NCI-H1417 treated with DMSO at 0.1 percent for 48 hours (cell line): ENCODE measurements at regions not wholly inside any gene's neighbourhood (a gene's known extent, or its start where the extent isn't known, plus 50 kb on each side); places are given as distances from the start of the nearest gene placed in this dataset.

ENCODE experiments used
- DNase-seq: peaks from one replicate; lab custom pipeline; 2025; lab: John Stamatoyannopoulos, UW

GRCh38 chr2:204012072-204012653 is 75.6 kb downstream of the ICOS start:
- no peak for DNase-seq

- no peak for DNase-seq
Measured at GRCh38 chr2:204015118-204015843, 78.7 kb downstream of the ICOS start.

GRCh38 chr2:204018717-204019116 is 82.2 kb downstream of the ICOS start:
- DNase-seq: no peak

- no peak for DNase-seq
Measured at GRCh38 chr2:204019572-204020501, 83.3 kb downstream of the ICOS start.

- DNase-seq: no peak
Measured at GRCh38 chr2:204021290-204022081, 84.9 kb downstream of the ICOS start.

GRCh38 chr2:204022550-204022949 is 86.0 kb downstream of the ICOS start:
- no peak for DNase-seq

- no peak for DNase-seq
Measured at GRCh38 chr2:204023088-204023487, 86.5 kb downstream of the ICOS start.

- no peak for DNase-seq
Measured at GRCh38 chr2:204024503-204024902, 87.9 kb downstream of the ICOS start.

- DNase-seq: no peak
Measured at GRCh38 chr2:204024906-204025475, 88.4 kb downstream of the ICOS start.

GRCh38 chr2:204026294-204026693 is 89.7 kb downstream of the ICOS start:
- DNase-seq: no peak

- DNase-seq: no peak
Measured at GRCh38 chr2:204027091-204027490, 90.5 kb downstream of the ICOS start.

- no peak for DNase-seq
Measured at GRCh38 chr2:204030322-204030721, 93.8 kb downstream of the ICOS start.

- no peak for DNase-seq
Measured at GRCh38 chr2:204031056-204031455, 94.5 kb downstream of the ICOS start.

GRCh38 chr2:204032301-204032700 is 95.7 kb downstream of the ICOS start:
- no peak for DNase-seq

- no peak for DNase-seq
Measured at GRCh38 chr2:204033611-204034495, 97.3 kb downstream of the ICOS start.

- no peak for DNase-seq
Measured at GRCh38 chr2:204036706-204037105, 100.1 kb downstream of the ICOS start.

- no peak for DNase-seq
Measured at GRCh38 chr2:204037286-204037685, 100.7 kb downstream of the ICOS start.

- DNase-seq: no peak
Measured at GRCh38 chr2:204039298-204039838, 102.8 kb downstream of the ICOS start.

- no peak for DNase-seq
Measured at GRCh38 chr2:204040016-204040415, 103.5 kb downstream of the ICOS start.

- no peak for DNase-seq
Measured at GRCh38 chr2:204042401-204042800, 105.8 kb downstream of the ICOS start.
